K562 (cell line): ENCODE measurements at regions not wholly inside any gene's neighbourhood (a gene's known extent, or its start where the extent isn't known, plus 50 kb on each side); places are given as distances from the start of the nearest gene placed in this dataset.

Experiments
- ATAC-seq: fragments of 200-7000 bp; cut with Tn5 transposase; 3 replicates; pipeline ENCODE4 v1.9.1; 2020; ENCODE audit warnings: moderate library complexity
- BruUV-seq: library from RNA; stranded (reverse); fragments of 400-500 nt; replicated peaks from 2 replicates; lab custom pipeline; 2021; lab: Mats Ljungman, UMichigan
- CTCF ChIA-PET: fragments of 300-600 bp; formaldehyde crosslinking; extraction: SDS; loops from one replicate; lab custom pipeline; 2021; ENCODE audit warnings: low intra/inter-chr PET ratio; lab: Yijun Ruan, JAX
- POLR2A ChIA-PET: fragments of 300-600, 350-650 bp; sonication (Branson Sonifier 250); formaldehyde crosslinking; extraction: SDS; loops from one replicate; lab custom pipeline; 2021; ENCODE audit warnings: antibody characterized with exemption, inconsistent platforms; lab: Yijun Ruan, JAX
- DNase-seq, 4 experiments: peaks; one replicate each; pipeline versions ENCODE4 v3.0.0 to v3.0.0-alpha.2; 2011 to 2018; ENCODE audit warnings: low spot score in 3 of 4, mixed read lengths in 3 of 4; ENCODE audit errors: extremely low read depth in 1 of 4
- FAIRE-seq: peaks from 2 replicates; lab custom pipeline; 2011; peaks lifted over from hg19 to GRCh38; lab: Jason Lieb, UNC
- H2AFZ ChIP-seq: 2 replicates; pipeline ENCODE4 v1.6.0; 2011; ENCODE audit warnings: low read depth, low read length, control low read depth, inconsistent platforms
- H3K27ac ChIP-seq: fragments of 200-600 bp; 3 replicates; pipeline ENCODE4 v1.8.0; 2011; ENCODE audit warnings: low read depth, mild to moderate bottlenecking, control low read depth, inconsistent platforms, low read length, moderate library complexity, mixed read lengths; ENCODE audit errors: extremely low read depth
- H3K27me3 ChIP-seq, 2 experiments: fragments of 300-600 bp in 1 of 2; 2 replicates in 1 of 2; 3 replicates in 1 of 2; pipeline versions ENCODE4 v1.6.0 to v1.8.0; 2011; ENCODE audit warnings: inconsistent platforms in 2 of 2, low read length in 2 of 2, mild to moderate bottlenecking in 1 of 2, mixed read lengths in 1 of 2, moderate library complexity in 1 of 2; ENCODE audit not compliant: control insufficient read depth in 2 of 2, insufficient read depth in 2 of 2
- H3K36me3 ChIP-seq: fragments of 300-600 bp; 3 replicates; pipeline ENCODE4 v1.8.0; 2011; ENCODE audit warnings: mild to moderate bottlenecking, low read length, inconsistent platforms; ENCODE audit not compliant: control insufficient read depth, insufficient read depth
- H3K4me1 ChIP-seq, 2 experiments: fragments of 200-600 bp in 1 of 2; replicated peaks in 1 of 2; 2 replicates in 1 of 2; 3 replicates in 1 of 2; pipeline versions ENCODE4 v1.5.1 to v1.8.0; 2011; ENCODE audit warnings: inconsistent platforms in 2 of 2, low read length in 2 of 2, mild to moderate bottlenecking in 1 of 2, mixed read lengths in 1 of 2, moderate library complexity in 1 of 2; ENCODE audit not compliant: control insufficient read depth in 2 of 2, insufficient read depth in 2 of 2
- H3K4me2 ChIP-seq: 2 replicates; pipeline ENCODE4 v1.6.1; 2011; ENCODE audit warnings: low read length, control low read depth, inconsistent platforms, mixed read lengths; ENCODE audit not compliant: insufficient read depth
- H3K4me3 ChIP-seq: fragments of 200-600 bp; sonication (generic), shearing (Covaris generic); 2 replicates; pipeline ENCODE4 v1.5.1; 2016; ENCODE audit warnings: control low read depth, inconsistent platforms
- H3K79me2 ChIP-seq: fragments of 200-600 bp; 3 replicates; pipeline ENCODE4 v1.8.0; 2011; ENCODE audit warnings: low read length, inconsistent platforms; ENCODE audit not compliant: control insufficient read depth, insufficient read depth
- H3K9ac ChIP-seq, 2 experiments: 2 replicates each; pipeline versions ENCODE4 v1.6.0 to v1.6.1; 2011; ENCODE audit warnings: low read depth in 2 of 2, low read length in 2 of 2, control low read depth in 1 of 2, inconsistent platforms in 1 of 2, mild to moderate bottlenecking in 1 of 2, mixed read lengths in 1 of 2; ENCODE audit not compliant: insufficient read depth in 1 of 2
- H3K9me1 ChIP-seq: one replicate; pipeline ENCODE4 v1.6.0; 2011; ENCODE audit warnings: inconsistent platforms, mild to moderate bottlenecking, low read length, moderate library complexity; ENCODE audit not compliant: control insufficient read depth, insufficient read depth
- H3K9me3 ChIP-seq: replicated peaks from 2 replicates; pipeline ENCODE4 v1.5.1; 2011; ENCODE audit warnings: low read depth, low read length, inconsistent platforms; ENCODE audit not compliant: control insufficient read depth, insufficient read depth
- H4K20me1 ChIP-seq: replicated peaks from 2 replicates; pipeline ENCODE4 v1.6.1; 2011; ENCODE audit warnings: low read length, inconsistent platforms, mixed read lengths; ENCODE audit not compliant: control insufficient read depth, insufficient read depth
- E2F6 ChIP-seq, 2 experiments: IDR thresholded peaks; 2 replicates each; pipeline ENCODE4 v1.6.1; 2011; ENCODE audit warnings: borderline replicate concordance in 1 of 2, control low read depth in 1 of 2, low read depth in 1 of 2, low read length in 1 of 2, mild to moderate bottlenecking in 1 of 2, mixed read lengths in 1 of 2, moderate library complexity in 1 of 2; ENCODE audit not compliant: insufficient read depth in 1 of 2, insufficient read length in 1 of 2, poor library complexity in 1 of 2, severe bottlenecking in 1 of 2; ENCODE audit errors: extremely low read depth in 1 of 2
- FOXJ2 ChIP-seq: fragments of 200-800 bp; sonication (Bioruptor generic); IDR thresholded peaks from 2 replicates; pipeline ENCODE4 v1.6.1; 2016; ENCODE audit warnings: missing genetic modification characterization, missing compliant biosample characterization
- ILF3 ChIP-seq: fragments of 450-650 bp; IDR thresholded peaks from 2 replicates; pipeline ENCODE4 v1.6.1; 2018; ENCODE audit warnings: antibody characterized with exemption, mild to moderate bottlenecking, moderate library complexity, borderline replicate concordance
- NR4A1 ChIP-seq, 2 experiments: fragments of 250-450 bp in 1 of 2; fragments of 450-650 bp in 1 of 2; sonication (Bioruptor Pico) in 1 of 2; IDR thresholded peaks; 2 replicates each; pipeline versions ENCODE4 v1.4.0 to v1.6.1; 2016 to 2020; ENCODE audit warnings: mild to moderate bottlenecking in 2 of 2, missing compliant biosample characterization in 1 of 2, missing genetic modification characterization in 1 of 2, moderate library complexity in 1 of 2
- ZNF134 ChIP-seq: fragments of 250-450 bp; sonication (Bioruptor Pico); conservative IDR thresholded peaks from 2 replicates; pipeline ENCODE4 v1.4.0; 2020
- ZNF263 ChIP-seq: sonication (generic); formaldehyde crosslinking; IDR thresholded peaks from 2 replicates; pipeline ENCODE4 v1.8.0; 2022; ENCODE audit warnings: mild to moderate bottlenecking, missing genetic modification reagents, borderline replicate concordance
- WGBS: fragments of 100-300 bp; shearing (Covaris generic); methylation state at CpG from one replicate; pipeline ENCODE4 v1.1.6; 2016; ENCODE audit warnings: low coverage, mixed read lengths; ENCODE audit not compliant: insufficient coverage; ENCODE audit errors: missing lambda C conversion rate; 5-methylcytosine and 5-hydroxymethylcytosine counted together
- in situ Hi-C: fragments of 300-500 bp; cut with MboI; formaldehyde crosslinking; loops from 4 replicates; pipeline ENCODE4 v1.15.0; 2018; ENCODE audit warnings: inconsistent platforms, mixed read lengths
- intact Hi-C: fragments of 100-400 bp; cut with micrococcal nuclease; formaldehyde crosslinking; loops from 2 replicates; pipeline ENCODE4 v1.14.2; 2022

- TF ChIP-seq ZNF134 (no peak), E2F6 (IDR thresholded peaks at IDR 0.05; ENCODE audit: borderline replicate concordance in 1 of 2, extremely low read depth in 1 of 2, insufficient read depth in 1 of 2, insufficient read length in 1 of 2, low read depth in 1 of 2, low read length in 1 of 2, poor library complexity in 1 of 2, severe bottlenecking in 1 of 2) (no peak), ZNF263 (no peak), NR4A1 (CRISPR knock-in tag; IDR thresholded peaks at IDR 0.05) (no peak), NR4A1 (tag; IDR thresholded peaks at IDR 0.05) (no peak), FOXJ2 (tag) (no peak), ILF3 (no peak)
- Histone ChIP-seq H3K9me1 (no peaks in the 10 kb centered on the region), H3K4me3 (no peak overlapping the region), H3K36me3 (no peaks in the 10 kb centered on the region), H3K27me3 (peaks cover 0 to 10% of the 10 kb centered on the region in 2 experiments; a peak in 1 of 5 replicates), H3K4me2 (no peak overlapping the region), H3K79me2 (no peaks in the 10 kb centered on the region), H2AFZ (no peak overlapping the region), H3K4me1 (no peaks in the 10 kb centered on the region), H3K27ac (no peak overlapping the region), H4K20me1 (no peaks in the 10 kb centered on the region), H3K9me3 (no peaks in the 10 kb centered on the region), H3K9ac (no peak overlapping the region)
- 0% methylated on average over 2 of the region's 2 CpGs for WGBS
- DNase-seq (no peak), FAIRE-seq (no peak), ATAC-seq (no peak)
- CTCF ChIA-PET = no interaction called here
- intact Hi-C loops = no loop called here
- in situ Hi-C loops = no loop called here
- no TSS peak for BruUV-seq
- POLR2A ChIA-PET = no interaction called here
These were observed 81.5 kb downstream of the UQCRFS1 start for GRCh38 chr19:29131456-29131855.
